MM.1S (cell line): ENCODE measurements at regions not wholly inside any gene's neighbourhood (a gene's known extent, or its start where the extent isn't known, plus 50 kb on each side); places are given as distances from the start of the nearest gene placed in this dataset.

ENCODE experiments used
- DNase-seq: peaks from one replicate; pipeline ENCODE4 v3.0.0-alpha.2; 2015
- H2AFZ ChIP-seq: fragments of 300-600 bp; sonication (generic); 2 replicates; pipeline ENCODE4 v1.6.0; 2016; ENCODE audit warnings: antibody characterized with exemption, low read length
- H3F3A ChIP-seq: fragments of 300-600 bp; sonication (generic); 2 replicates; pipeline ENCODE4 v1.6.1; 2016; ENCODE audit warnings: mild to moderate bottlenecking, antibody characterized with exemption, low read length, moderate library complexity, mixed read lengths; ENCODE audit not compliant: insufficient read depth
- H3K27ac ChIP-seq: fragments of 300-600 bp; sonication (generic); 2 replicates; pipeline ENCODE4 v1.5.1; 2016; ENCODE audit warnings: mild to moderate bottlenecking, low read length
- H3K27me3 ChIP-seq: fragments of 300-600 bp; sonication (generic); replicated peaks from 2 replicates; pipeline ENCODE4 v1.6.0; 2016; ENCODE audit warnings: low read length; ENCODE audit not compliant: insufficient read depth
- H3K36me3 ChIP-seq: fragments of 300-600 bp; sonication (generic); replicated peaks from 2 replicates; pipeline ENCODE4 v1.6.1; 2016; ENCODE audit warnings: mild to moderate bottlenecking, low read length, mixed read lengths; ENCODE audit not compliant: insufficient read depth
- H3K4me1 ChIP-seq: fragments of 300-600 bp; sonication (generic); 2 replicates; pipeline ENCODE4 v1.6.1; 2016; ENCODE audit warnings: low read length, mixed read lengths
- H3K4me2 ChIP-seq: fragments of 300-600 bp; sonication (generic); 2 replicates; pipeline ENCODE4 v1.6.0; 2016; ENCODE audit warnings: low read depth, low read length
- H3K4me3 ChIP-seq: fragments of 300-600 bp; sonication (generic); 2 replicates; pipeline ENCODE4 v1.5.1; 2016; ENCODE audit warnings: low read length, mixed read lengths
- H3K79me2 ChIP-seq: fragments of 300-600 bp; sonication (generic); 2 replicates; pipeline ENCODE4 v1.6.1; 2016; ENCODE audit warnings: mixed run types, low read length, mixed read lengths
- H3K9ac ChIP-seq: fragments of 300-600 bp; sonication (generic); 2 replicates; pipeline ENCODE4 v1.6.1; 2016; ENCODE audit warnings: low read length, mixed read lengths
- H3K9me2 ChIP-seq: fragments of 300-600 bp; sonication (generic); replicated peaks from 2 replicates; pipeline ENCODE4 v1.6.1; 2016; ENCODE audit warnings: mild to moderate bottlenecking, low read length, mixed read lengths; ENCODE audit not compliant: insufficient read depth
- H3K9me3 ChIP-seq: fragments of 300-600 bp; sonication (generic); replicated peaks from 2 replicates; pipeline ENCODE4 v1.6.1; 2016; ENCODE audit warnings: mild to moderate bottlenecking, low read length, mixed read lengths; ENCODE audit not compliant: insufficient read depth
- H4K20me1 ChIP-seq: fragments of 300-600 bp; sonication (generic); 2 replicates; pipeline ENCODE4 v1.6.1; 2016; ENCODE audit warnings: mild to moderate bottlenecking, low read length, moderate library complexity, mixed read lengths; ENCODE audit not compliant: insufficient read depth
- CTCF ChIP-seq: fragments of 300-600 bp; sonication (generic); IDR thresholded peaks from 2 replicates; pipeline ENCODE4 v1.5.1; 2016; ENCODE audit warnings: antibody characterized with exemption, low read length, mixed read lengths
- EZH2 ChIP-seq: fragments of 300-600 bp; sonication (generic); optimal IDR thresholded peaks from 2 replicates; pipeline ENCODE3; 2017; ENCODE audit warnings: low read depth, mild to moderate bottlenecking, antibody characterized with exemption, low read length, mixed read lengths
- EZH2phosphoT487 ChIP-seq: fragments of 300-600 bp; sonication (generic); IDR thresholded peaks from 2 replicates; pipeline ENCODE4 v1.6.1; 2018; ENCODE audit warnings: antibody characterized with exemption, low read length

GRCh38 chr10:29923416-29923965 lies 135.9 kb downstream of the JCAD start:
- Histone ChIP-seq H3K9me2 (no peaks in the 10 kb centered on the region), H2AFZ (no peak overlapping the region), H3F3A (no peaks in the 10 kb centered on the region), H3K79me2 (no peaks in the 10 kb centered on the region), H3K36me3 (no peaks in the 10 kb centered on the region), H4K20me1 (no peaks in the 10 kb centered on the region), H3K9me3 (no peaks in the 10 kb centered on the region), H3K4me2 (no peak overlapping the region), H3K9ac (no peak overlapping the region), H3K27ac (no peak overlapping the region), H3K27me3 (no peaks in the 10 kb centered on the region), H3K4me1 (no peaks in the 10 kb centered on the region), H3K4me3 (no peak overlapping the region)
- DNase-seq: no peak
- no peak for TF ChIP-seq EZH2phosphoT487
- no peak for TF ChIP-seq CTCF
- TF ChIP-seq EZH2: no peak

GRCh38 chr10:29922892-29923291 lies 136.5 kb downstream of the JCAD start:
- no peaks in the 10 kb centered on the region for H3K9me2 ChIP-seq
- no peak for DNase-seq
- TF ChIP-seq EZH2phosphoT487 (no peak), EZH2 (no peak), CTCF (no peak)
- H3K79me2 ChIP-seq: no peaks in the 10 kb centered on the region
- H3K27ac ChIP-seq: no peak overlapping the region
- no peak overlapping the region for H3K4me3 ChIP-seq
- no peaks in the 10 kb centered on the region for H3K27me3 ChIP-seq
- H3K9ac ChIP-seq: no peak overlapping the region
- H3K9me3 ChIP-seq: no peaks in the 10 kb centered on the region
- no peak overlapping the region for H3K4me2 ChIP-seq
- no peaks in the 10 kb centered on the region for H3K4me1 ChIP-seq
- no peak overlapping the region for H2AFZ ChIP-seq
- no peaks in the 10 kb centered on the region for H3K36me3 ChIP-seq
- H3F3A ChIP-seq: no peaks in the 10 kb centered on the region
- H4K20me1 ChIP-seq: no peaks in the 10 kb centered on the region

GRCh38 chr10:29922226-29922625 lies 137.2 kb downstream of the JCAD start:
- no peaks in the 10 kb centered on the region for H3K27me3 ChIP-seq
- no peaks in the 10 kb centered on the region for H3K4me1 ChIP-seq
- H3K9me2 ChIP-seq: no peaks in the 10 kb centered on the region
- no peak for DNase-seq
- no peaks in the 10 kb centered on the region for H3K79me2 ChIP-seq
- H3K9me3 ChIP-seq: no peaks in the 10 kb centered on the region
- no peak overlapping the region for H3K9ac ChIP-seq
- no peak for TF ChIP-seq EZH2
- no peak for TF ChIP-seq CTCF
- no peak for TF ChIP-seq EZH2phosphoT487
- H3K27ac ChIP-seq: no peak overlapping the region
- no peak overlapping the region for H2AFZ ChIP-seq
- no peak overlapping the region for H3K4me2 ChIP-seq
- H3K4me3 ChIP-seq: no peak overlapping the region
- no peaks in the 10 kb centered on the region for H4K20me1 ChIP-seq
- no peaks in the 10 kb centered on the region for H3K36me3 ChIP-seq
- H3F3A ChIP-seq: no peaks in the 10 kb centered on the region
